GM10266 (cell line): ENCODE measurements at regions not wholly inside any gene's neighbourhood (a gene's known extent, or its start where the extent isn't known, plus 50 kb on each side); places are given as distances from the start of the nearest gene placed in this dataset.
"Not testable (repeated sequence)": the region's sequence is repeated elsewhere in the genome, so short reads cannot be mapped to it uniquely, and the experiment has no call there.

Experiments
- DNase-seq: peaks from one replicate; pipeline ENCODE4 v3.0.0; 2012; ENCODE audit errors: extremely low spot score
- CTCF ChIP-seq: IDR thresholded peaks from 2 replicates; pipeline ENCODE4 v1.5.1; 2012; ENCODE audit warnings: mild to moderate bottlenecking, low read depth; ENCODE audit not compliant: control insufficient read depth, insufficient read depth; ENCODE audit errors: missing control alignments

GRCh38 chr7:93028610-93029009, 89.2 kb downstream of the SAMD9 start:
- no peak for TF ChIP-seq CTCF
- no peak for DNase-seq

- DNase-seq: no peak
- no peak for TF ChIP-seq CTCF
Measured at GRCh38 chr7:93027044-93027443, 90.7 kb downstream of the SAMD9 start.

GRCh38 chr7:93026425-93026824, 91.4 kb downstream of the SAMD9 start:
- TF ChIP-seq CTCF: no peak
- DNase-seq: no peak

GRCh38 chr7:93025389-93025788, 92.4 kb downstream of the SAMD9 start:
- TF ChIP-seq CTCF: no peak
- no peak for DNase-seq

- DNase-seq: not testable (repeated sequence)
Measured at GRCh38 chr7:93022931-93023478, 94.8 kb downstream of the SAMD9 start.

- DNase-seq: no peak
- TF ChIP-seq CTCF: no peak
Measured at GRCh38 chr7:93021748-93022147, 96.0 kb downstream of the SAMD9 start.

- no peak for TF ChIP-seq CTCF
- no peak for DNase-seq
Measured at GRCh38 chr7:93018716-93019115, 99.1 kb downstream of the SAMD9 start.
